Endothelial cell of umbilical vein (primary cell): ENCODE measurements at regions not wholly inside any gene's neighbourhood (a gene's known extent, or its start where the extent isn't known, plus 50 kb on each side); places are given as distances from the start of the nearest gene placed in this dataset.

ENCODE experiments used
- CTCF ChIP-seq, 2 donors: IDR thresholded peaks; 1 replicate in 1 of 2; 2 replicates in 1 of 2; pipeline ENCODE4 v1.5.1; 2011; ENCODE audit warnings: low read length in 2 of 2, mild to moderate bottlenecking in 2 of 2, moderate library complexity in 2 of 2, control low read depth in 1 of 2, inconsistent platforms in 1 of 2, low read depth in 1 of 2; ENCODE audit not compliant: insufficient read depth in 1 of 2; ENCODE audit errors: extremely low read depth in 1 of 2
- EZH2 ChIP-seq: IDR thresholded peaks from 2 replicates; pipeline ENCODE4 v1.6.1; 2012; ENCODE audit warnings: borderline replicate concordance, low read depth, mild to moderate bottlenecking, moderate library complexity, low read length, inconsistent platforms; ENCODE audit not compliant: severe bottlenecking
- POLR2AphosphoS5 ChIP-seq: IDR thresholded peaks from 2 replicates; pipeline ENCODE4 v1.6.1; 2012; ENCODE audit warnings: low read depth, mild to moderate bottlenecking, control low read depth, low read length, moderate library complexity; ENCODE audit not compliant: insufficient read depth

- TF ChIP-seq POLR2AphosphoS5 (no peak), CTCF (IDR thresholded peaks at IDR 0.05; ENCODE audit: extremely low read depth in 1 of 2, insufficient read depth in 1 of 2, low read depth in 1 of 2, low read length in 2 of 2) (no peak), EZH2 (no peak)
Observed at GRCh38 chr6:168927026-168927425, 326.6 kb downstream of the THBS2 start.
